Trophoblast cell (in vitro differentiated cells and primary cell): ENCODE measurements at regions not wholly inside any gene's neighbourhood (a gene's known extent, or its start where the extent isn't known, plus 50 kb on each side); places are given as distances from the start of the nearest gene placed in this dataset.
"Not testable (repeated sequence)": the region's sequence is repeated elsewhere in the genome, so short reads cannot be mapped to it uniquely, and the experiment has no call there.

Experiments
- DNase-seq, 2 donors: peaks; one replicate each; pipeline ENCODE4 v3.0.0-alpha.2; 2016
- H2AFZ ChIP-seq: 2 replicates; pipeline ENCODE4 v1.6.1; 2013; ENCODE audit warnings: low read length, moderate library complexity, mild to moderate bottlenecking; ENCODE audit not compliant: insufficient read depth, poor library complexity
- H2AK5ac ChIP-seq: 2 replicates; pipeline ENCODE4 v1.6.1; 2013; ENCODE audit warnings: mild to moderate bottlenecking, low read length
- H2BK120ac ChIP-seq: 2 replicates; pipeline ENCODE4 v1.6.1; 2013; ENCODE audit warnings: low read length, mild to moderate bottlenecking, moderate library complexity; ENCODE audit not compliant: insufficient read depth, poor library complexity
- H2BK12ac ChIP-seq: 2 replicates; pipeline ENCODE4 v1.6.1; 2013; ENCODE audit warnings: mild to moderate bottlenecking, low read length, moderate library complexity
- H2BK5ac ChIP-seq: 2 replicates; pipeline ENCODE4 v1.6.1; 2013; ENCODE audit warnings: low read length, low read depth, moderate library complexity, mild to moderate bottlenecking; ENCODE audit not compliant: poor library complexity
- H3K14ac ChIP-seq: 2 replicates; pipeline ENCODE4 v1.6.1; 2013; ENCODE audit warnings: mild to moderate bottlenecking, low read length
- H3K18ac ChIP-seq: 2 replicates; pipeline ENCODE4 v1.6.1; 2013; ENCODE audit warnings: mild to moderate bottlenecking, low read length
- H3K23ac ChIP-seq: 2 replicates; pipeline ENCODE4 v1.6.1; 2013; ENCODE audit warnings: low read length
- H3K27ac ChIP-seq: 2 replicates; pipeline ENCODE4 v1.5.1; 2013; ENCODE audit warnings: low read depth, mild to moderate bottlenecking, inconsistent platforms, low read length, moderate library complexity
- H3K27me3 ChIP-seq: 2 replicates; pipeline ENCODE4 v1.6.1; 2013; ENCODE audit warnings: inconsistent platforms, mild to moderate bottlenecking, low read length, moderate library complexity; ENCODE audit not compliant: insufficient read depth
- H3K36me3 ChIP-seq, 2 experiments: 1 replicate in 1 of 2; 2 replicates in 1 of 2; pipeline ENCODE4 v1.6.1; 2013; ENCODE audit warnings: low read length in 2 of 2, mild to moderate bottlenecking in 2 of 2, moderate library complexity in 1 of 2; ENCODE audit not compliant: insufficient read depth in 2 of 2, control insufficient read depth in 1 of 2
- H3K4ac ChIP-seq: 2 replicates; pipeline ENCODE4 v1.6.1; 2013; ENCODE audit warnings: low read depth, mild to moderate bottlenecking, low read length, moderate library complexity
- H3K4me1 ChIP-seq, 2 experiments: 1 replicate in 1 of 2; 2 replicates in 1 of 2; pipeline ENCODE4 v1.6.1; 2013; ENCODE audit warnings: low read length in 2 of 2, mild to moderate bottlenecking in 2 of 2, moderate library complexity in 1 of 2; ENCODE audit not compliant: insufficient read depth in 2 of 2, control insufficient read depth in 1 of 2
- H3K4me2 ChIP-seq: 2 replicates; pipeline ENCODE4 v1.6.1; 2013; ENCODE audit warnings: inconsistent platforms, mild to moderate bottlenecking, low read length, moderate library complexity
- H3K4me3 ChIP-seq: 2 replicates; pipeline ENCODE4 v1.5.1; 2013; ENCODE audit warnings: mild to moderate bottlenecking, low read depth, low read length, inconsistent platforms
- H3K79me1 ChIP-seq: one replicate; pipeline ENCODE4 v1.6.1; 2013; ENCODE audit warnings: low read length
- H3K79me2 ChIP-seq: 2 replicates; pipeline ENCODE4 v1.6.1; 2013; ENCODE audit warnings: low read length, mild to moderate bottlenecking; ENCODE audit not compliant: control insufficient read depth, insufficient read depth, poor library complexity
- H3K9ac ChIP-seq: 2 replicates; pipeline ENCODE4 v1.6.1; 2013; ENCODE audit warnings: mild to moderate bottlenecking, low read length
- H3K9me3 ChIP-seq: 2 replicates; pipeline ENCODE4 v1.6.1; 2013; ENCODE audit warnings: low read depth, mild to moderate bottlenecking, control low read depth, inconsistent platforms, low read length; ENCODE audit not compliant: insufficient read depth
- H4K12ac ChIP-seq: 2 replicates; pipeline ENCODE4 v1.6.1; 2013; ENCODE audit warnings: low read depth, mild to moderate bottlenecking, low read length, moderate library complexity
- H4K8ac ChIP-seq: 2 replicates; pipeline ENCODE4 v1.6.1; 2013; ENCODE audit warnings: low read depth, mild to moderate bottlenecking, low read length, moderate library complexity
- H4K91ac ChIP-seq: one replicate; pipeline ENCODE4 v1.6.1; 2013; ENCODE audit warnings: low read depth, mild to moderate bottlenecking, low read length, moderate library complexity
- WGBS: extraction: QIAGEN DNeasy Blood & Tissue Kit; methylation state at CpG from one replicate; pipeline ENCODE4 v1.1.7; 2013; ENCODE audit warnings: missing lambda C conversion rate; ENCODE audit not compliant: insufficient read length, insufficient coverage; ENCODE audit errors: extremely low coverage; 5-methylcytosine and 5-hydroxymethylcytosine counted together

DNA sequence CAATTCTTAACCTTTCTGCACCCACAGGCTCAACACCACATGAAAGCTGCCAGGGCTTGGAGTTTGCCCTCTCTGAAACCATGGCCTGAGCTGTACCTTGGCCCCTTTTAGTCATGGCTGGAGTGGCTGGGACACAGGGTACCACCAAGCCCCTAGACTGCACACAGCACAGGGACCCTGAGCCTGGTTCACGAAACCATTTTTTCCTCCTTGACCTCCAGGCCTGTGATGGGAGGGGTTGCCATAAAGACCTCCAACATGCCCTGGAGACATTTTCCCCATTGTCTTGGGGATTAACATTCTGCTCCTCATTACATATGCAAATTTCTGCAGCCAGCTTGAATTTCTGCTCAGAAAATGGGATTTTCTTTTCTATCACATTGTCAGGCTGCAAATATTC is 113.4 kb downstream of the XPNPEP1 start:
- H2AK5ac ChIP-seq, H3K4me2 ChIP-seq, H3K9me3 ChIP-seq, H4K12ac ChIP-seq, H3K79me2 ChIP-seq, H4K8ac ChIP-seq, H2BK5ac ChIP-seq, H2AFZ ChIP-seq, H2BK12ac ChIP-seq, H2BK120ac ChIP-seq, H3K27me3 ChIP-seq, H3K4me1 ChIP-seq, H3K4ac ChIP-seq, H3K18ac ChIP-seq, H3K4me3 ChIP-seq, H3K36me3 ChIP-seq, H3K23ac ChIP-seq, H3K27ac ChIP-seq, H3K14ac ChIP-seq, DNase-seq, H4K91ac ChIP-seq, H3K79me1 ChIP-seq, H3K9ac ChIP-seq: not testable (repeated sequence)
- WGBS = no CpG with 5 or more reads among the region's 1 CpG

GRCh38 chr10:109801191-109801590 is 122.1 kb downstream of the XPNPEP1 start:
- H2AK5ac ChIP-seq, H2AFZ ChIP-seq, H3K14ac ChIP-seq, H3K4me2 ChIP-seq, H3K27me3 ChIP-seq, H3K79me2 ChIP-seq, H3K23ac ChIP-seq, H2BK12ac ChIP-seq, H3K36me3 ChIP-seq, H3K27ac ChIP-seq, H2BK5ac ChIP-seq, H4K91ac ChIP-seq, H4K12ac ChIP-seq, DNase-seq, H3K4me1 ChIP-seq, H4K8ac ChIP-seq, H3K18ac ChIP-seq, H3K9me3 ChIP-seq, H2BK120ac ChIP-seq, H3K9ac ChIP-seq, H3K4me3 ChIP-seq, H3K4ac ChIP-seq, H3K79me1 ChIP-seq: not testable (repeated sequence)
- no CpG with 5 or more reads among the region's 14 CpGs for WGBS

GRCh38 chr10:109790647-109791046 is 132.7 kb downstream of the XPNPEP1 start:
- H3K4me3 ChIP-seq = no peak overlapping the region
- H3K9me3 ChIP-seq = peaks cover 6% of the 10 kb centered on the region
- H3K27ac ChIP-seq = no peak overlapping the region
- H3K79me1 ChIP-seq = no peaks in the 10 kb centered on the region
- H2AFZ ChIP-seq = no peak overlapping the region
- no peaks in the 10 kb centered on the region for H3K27me3 ChIP-seq
- H3K4ac ChIP-seq = no peak overlapping the region
- H3K14ac ChIP-seq = no peak overlapping the region
- H4K91ac ChIP-seq = no peak overlapping the region
- no peak overlapping the region for H2BK120ac ChIP-seq
- H4K8ac ChIP-seq = no peak overlapping the region
- H2AK5ac ChIP-seq = no peak overlapping the region
- H3K23ac ChIP-seq = no peak overlapping the region
- H3K79me2 ChIP-seq = no peaks in the 10 kb centered on the region
- WGBS = no CpG with 5 or more reads among the region's 4 CpGs
- no peak overlapping the region for H4K12ac ChIP-seq
- H2BK5ac ChIP-seq = no peak overlapping the region
- H3K36me3 ChIP-seq = no peaks in the 10 kb centered on the region
- no peak overlapping the region for H3K9ac ChIP-seq
- no peak overlapping the region for H3K4me2 ChIP-seq
- no peak for DNase-seq
- H3K4me1 ChIP-seq = no peaks in the 10 kb centered on the region
- H2BK12ac ChIP-seq = no peak overlapping the region
- no peak overlapping the region for H3K18ac ChIP-seq

DNA sequence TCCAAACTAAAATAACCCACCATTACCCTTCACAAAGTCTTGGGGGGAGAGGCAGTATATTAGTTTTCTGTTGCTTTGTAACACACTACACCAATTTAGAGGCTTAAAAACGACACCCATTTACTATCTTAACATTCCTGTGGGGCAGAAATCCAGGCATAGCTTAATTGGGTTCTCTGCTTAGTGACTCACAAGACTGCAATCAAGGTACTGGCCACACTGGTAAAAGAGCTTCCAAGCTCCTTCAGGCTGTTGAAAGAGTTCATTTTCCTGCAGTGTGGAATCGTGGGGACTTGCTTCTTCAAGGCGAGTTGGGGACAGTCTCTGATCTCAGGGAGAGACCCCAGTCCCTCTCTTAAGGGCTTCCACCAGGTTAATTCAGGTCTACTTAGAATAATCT is 139.1 kb downstream of the XPNPEP1 start:
- H3K9me3 ChIP-seq = no peaks in the 10 kb centered on the region
- H3K27me3 ChIP-seq = no peaks in the 10 kb centered on the region
- no peak overlapping the region for H3K4me2 ChIP-seq
- peak in 1 of 2 donors; percentile 34 for DNase-seq
- H3K36me3 ChIP-seq = no peaks in the 10 kb centered on the region
- H3K27ac ChIP-seq = no peak overlapping the region
- H3K4ac ChIP-seq = no peak overlapping the region
- no peak overlapping the region for H2AFZ ChIP-seq
- H3K79me2 ChIP-seq = no peaks in the 10 kb centered on the region
- peaks cover 0 to 2% of the 10 kb centered on the region in 2 experiments for H3K4me1 ChIP-seq
- no peak overlapping the region for H4K12ac ChIP-seq
- H3K14ac ChIP-seq = no peak overlapping the region
- H4K91ac ChIP-seq = no peak overlapping the region
- WGBS = no CpG with 5 or more reads among the region's 3 CpGs
- no peak overlapping the region for H2BK5ac ChIP-seq
- no peak overlapping the region for H4K8ac ChIP-seq
- H3K4me3 ChIP-seq = no peak overlapping the region
- H3K23ac ChIP-seq = no peak overlapping the region
- no peak overlapping the region for H3K9ac ChIP-seq
- H3K18ac ChIP-seq = no peak overlapping the region
- no peak overlapping the region for H2BK120ac ChIP-seq
- H2AK5ac ChIP-seq = no peak overlapping the region
- H3K79me1 ChIP-seq = peaks cover 2% of the 10 kb centered on the region
- H2BK12ac ChIP-seq = no peak overlapping the region
